Embryonic facial prominence (tissue), 1 donor: ENCODE measurements at regions not wholly inside any gene's neighbourhood (a gene's known extent, or its start where the extent isn't known, plus 50 kb on each side); places are given as distances from the start of the nearest gene placed in this dataset.

ENCODE experiments used
- DNase-seq: peaks from one replicate; pipeline ENCODE4 v3.0.0-alpha.2; 2016; ENCODE audit errors: extremely low spot score

DNA sequence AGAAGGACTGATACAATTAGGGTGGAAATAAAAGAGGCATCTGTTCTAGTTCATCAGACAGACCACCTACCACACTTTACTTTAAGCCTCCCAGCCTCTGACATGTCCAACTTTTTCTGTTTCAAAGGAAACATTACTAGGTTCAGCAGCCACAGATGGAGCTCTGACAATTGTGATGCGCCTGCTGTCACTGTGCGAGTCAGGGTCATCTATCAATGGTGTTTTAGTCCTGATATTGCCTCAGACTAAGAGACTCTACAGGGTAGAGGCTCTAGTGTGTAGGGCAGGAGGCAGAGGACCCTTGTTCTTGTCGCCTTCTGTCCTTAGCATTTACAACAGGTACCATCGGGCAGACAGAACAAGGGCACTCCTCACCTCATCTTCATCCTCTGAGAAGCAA is 685.0 kb upstream of the SGCG start:
- DNase-seq = no peak

DNA sequence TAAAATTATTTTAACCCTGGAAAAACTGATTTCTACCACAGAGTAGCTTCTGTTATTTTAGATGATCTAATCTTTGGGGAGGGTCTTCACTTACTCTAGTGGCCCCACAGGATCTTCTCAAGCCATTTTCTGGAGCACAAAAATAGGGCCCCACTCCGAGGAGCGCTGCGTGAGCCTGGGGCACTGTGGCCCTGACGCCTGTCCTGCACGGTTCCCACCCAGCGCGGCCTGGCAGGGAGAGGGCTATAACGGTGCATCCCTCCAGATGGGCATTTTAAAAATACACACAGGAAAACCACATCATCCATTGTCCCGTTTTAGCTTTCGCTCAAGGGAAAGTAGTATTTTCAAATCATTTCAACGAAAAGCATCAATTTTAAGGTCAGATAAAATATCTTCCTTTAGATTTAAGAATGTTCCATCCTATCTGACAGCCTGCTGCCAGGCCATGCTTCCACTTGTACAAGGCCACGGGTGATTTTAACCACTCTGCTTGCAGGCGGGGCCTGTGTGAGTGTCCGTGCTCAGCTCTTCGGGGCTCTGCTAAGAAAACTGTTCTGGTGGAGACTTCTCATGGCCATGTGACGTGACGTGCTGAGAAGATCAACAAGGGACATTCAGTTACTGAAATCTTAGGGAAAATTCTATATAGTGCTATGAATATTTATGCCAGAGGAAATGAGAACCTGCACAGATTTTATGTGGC is 683.8 kb upstream of the SGCG start:
- no peak for DNase-seq

DNA sequence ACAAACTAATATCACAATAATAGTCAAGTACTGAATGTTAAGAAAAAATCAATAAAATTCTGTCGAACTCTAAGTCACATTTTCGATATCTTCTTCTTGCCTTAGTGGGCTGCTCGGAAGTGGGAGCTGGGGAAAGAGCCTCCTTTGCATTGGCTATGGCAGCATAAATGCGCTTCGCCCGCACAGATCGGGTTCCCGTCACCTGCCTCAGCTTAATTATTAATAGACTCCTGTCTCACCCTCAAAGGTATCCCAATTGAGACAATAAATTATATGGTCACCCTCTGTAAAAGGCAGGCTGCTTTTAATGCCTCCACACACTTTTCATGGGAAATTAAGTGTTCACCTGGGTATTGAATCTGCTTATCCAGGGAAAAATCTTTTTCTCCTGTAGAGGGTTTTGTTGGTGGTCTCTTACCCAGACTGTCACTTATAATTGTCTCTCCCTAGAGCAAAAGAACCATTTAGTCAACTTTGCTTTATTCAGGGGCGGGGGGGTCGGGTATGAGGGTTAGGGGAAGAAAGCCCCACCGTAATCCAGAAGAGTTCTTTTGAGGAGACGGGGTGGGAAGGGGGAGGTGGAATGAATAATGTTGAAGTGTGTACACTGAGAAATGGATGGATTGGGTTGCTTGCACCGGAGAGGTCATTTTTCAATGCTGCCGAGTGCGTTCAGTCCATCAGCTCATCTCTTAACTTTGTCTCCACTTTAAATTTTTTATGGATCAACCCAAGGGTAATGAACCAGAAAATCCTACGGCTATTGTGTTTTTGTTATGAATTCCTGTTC is 682.6 kb upstream of the SGCG start:
- no peak for DNase-seq

DNA sequence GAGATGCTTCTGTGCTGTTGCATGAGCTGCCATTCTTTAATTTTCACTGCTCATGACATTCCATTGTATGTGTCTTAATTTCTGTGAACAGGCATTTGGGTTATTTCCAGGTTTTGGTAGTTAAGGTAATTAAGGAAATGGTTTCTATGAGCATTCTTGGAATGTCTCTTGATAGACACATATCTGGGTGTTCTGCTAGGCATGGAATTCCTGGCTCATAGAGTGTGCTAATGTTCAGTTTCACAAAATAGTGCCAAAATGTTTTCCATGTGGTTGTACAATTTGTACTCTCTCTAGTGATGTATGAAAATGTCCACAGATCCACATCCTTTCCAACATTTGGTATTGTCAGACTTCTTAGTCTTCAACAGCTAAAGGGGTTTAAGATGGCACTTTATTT is 680.9 kb upstream of the SGCG start:
- no peak for DNase-seq

DNA sequence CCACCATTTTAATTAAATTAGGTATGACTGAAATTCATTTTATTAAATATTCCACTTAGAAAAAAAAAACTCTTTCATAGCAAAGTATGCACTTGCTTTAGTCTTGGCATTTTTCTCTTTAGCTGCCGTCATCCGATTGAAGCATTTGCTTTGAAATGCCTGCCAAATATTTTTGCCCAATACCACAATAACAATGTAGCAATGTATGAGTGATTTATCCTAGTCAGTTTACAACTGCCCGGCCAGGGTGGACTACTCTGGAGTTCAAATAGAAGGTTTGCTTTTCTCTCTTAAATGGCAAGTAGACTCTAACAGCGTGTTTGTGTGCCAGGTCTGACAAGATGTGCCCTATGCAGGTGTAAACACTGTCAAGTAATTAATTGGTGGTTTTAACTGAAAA is 675.3 kb upstream of the SGCG start:
- DNase-seq = no peak

DNA sequence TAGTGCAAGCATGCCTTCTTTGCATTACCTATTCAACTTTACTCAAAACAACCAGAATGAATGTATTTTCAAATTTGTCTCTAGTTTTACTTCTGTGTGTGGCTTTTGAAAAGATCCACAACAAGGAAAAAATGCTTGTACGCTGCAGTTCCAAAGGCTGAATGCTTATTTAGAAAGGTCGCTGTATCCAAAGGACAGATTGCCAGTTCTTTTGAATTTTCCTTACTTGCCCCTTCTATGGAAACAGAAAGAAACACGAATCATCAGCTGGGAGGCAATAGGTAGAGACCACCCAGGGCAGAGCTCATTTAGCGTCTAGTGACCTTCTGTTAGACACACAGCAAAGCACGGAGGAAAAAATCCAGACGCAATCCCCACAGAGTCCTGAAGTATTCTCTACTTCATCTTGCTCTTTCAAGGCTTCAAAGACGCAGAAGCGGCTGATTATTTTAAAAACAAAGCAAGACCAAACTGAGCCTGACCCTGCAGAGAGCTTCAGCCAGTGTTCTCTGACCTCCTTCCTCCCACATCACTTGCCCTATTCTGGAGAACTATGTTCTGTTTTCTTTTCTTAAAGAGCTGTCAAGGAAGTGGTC is 674.6 kb upstream of the SGCG start:
- no peak for DNase-seq

DNA sequence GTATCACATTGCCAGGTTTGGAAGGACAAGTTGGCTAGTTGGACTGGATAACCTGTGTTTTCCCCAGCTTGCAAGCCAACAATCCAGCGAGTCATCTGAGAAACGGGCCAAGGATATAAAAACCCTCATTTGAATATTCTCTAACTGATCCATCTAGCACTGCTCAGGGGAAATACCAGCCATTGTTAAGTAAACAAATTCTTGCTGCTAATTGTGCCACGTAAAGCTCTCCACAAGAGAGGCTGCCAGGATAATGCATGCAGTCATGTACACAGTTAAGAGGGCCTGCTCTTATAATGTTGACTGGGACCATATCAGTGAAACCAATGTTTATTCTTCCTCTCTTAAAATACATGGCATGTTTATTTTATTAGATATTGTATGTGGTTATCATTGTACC is 663.2 kb upstream of the SGCG start:
- no peak for DNase-seq

DNA sequence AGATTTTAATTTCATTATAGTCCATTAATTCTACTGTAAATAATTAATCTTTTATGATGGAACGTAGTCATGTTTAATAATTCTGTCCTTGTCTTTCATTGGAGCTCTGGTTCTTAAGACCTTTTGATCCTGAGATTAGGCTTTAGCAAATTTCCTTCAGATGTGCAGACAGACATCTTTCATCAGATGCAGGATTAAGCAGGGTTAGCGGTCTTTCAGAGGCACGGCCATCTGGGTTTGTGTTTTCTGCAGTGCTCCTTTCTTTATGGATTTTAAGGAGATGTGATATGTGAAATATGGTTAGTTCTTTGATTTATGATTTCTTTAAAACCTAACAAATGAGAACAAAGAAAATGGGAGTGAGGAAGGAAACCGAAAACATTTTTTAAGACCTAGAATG is 643.9 kb upstream of the SGCG start:
- DNase-seq = no peak

DNA sequence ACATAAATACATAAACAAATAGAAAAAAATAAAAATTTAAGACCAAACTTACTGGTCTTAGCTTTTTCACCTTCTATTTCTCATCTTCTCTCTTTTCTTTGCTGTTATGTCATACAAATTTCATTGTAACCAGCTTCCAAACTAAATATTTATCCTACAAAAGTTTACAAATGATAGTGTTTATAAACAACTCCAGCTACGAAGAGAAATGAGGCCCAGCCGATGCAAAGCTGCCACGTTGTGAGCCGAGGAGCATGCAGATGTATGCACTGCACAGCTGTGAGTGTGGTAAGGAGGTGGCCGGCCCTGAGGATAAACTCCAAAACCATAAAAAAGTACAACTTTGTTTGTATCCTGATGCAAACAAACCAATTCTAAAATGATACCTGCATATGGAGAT is 642.4 kb upstream of the SGCG start:
- DNase-seq = no peak

DNA sequence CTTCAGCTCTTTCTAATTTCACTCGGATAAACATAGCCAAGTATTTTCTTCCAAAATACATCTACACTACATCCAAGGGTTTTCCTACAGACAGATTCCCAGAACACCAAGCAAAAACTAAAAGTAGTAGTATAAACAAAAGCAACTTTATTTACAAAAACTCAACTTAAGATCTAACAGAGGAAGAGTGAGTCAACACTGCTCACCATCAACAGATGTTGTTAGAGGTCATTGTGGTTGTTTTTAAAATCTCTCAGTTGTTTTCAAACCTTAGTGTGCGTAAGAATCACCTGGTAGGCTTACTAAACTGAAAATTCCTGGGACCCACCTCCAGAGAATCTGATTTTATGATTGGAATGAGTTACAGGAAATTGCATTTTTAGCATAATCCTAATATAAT is 631.7 kb upstream of the SGCG start:
- DNase-seq = no peak

DNA sequence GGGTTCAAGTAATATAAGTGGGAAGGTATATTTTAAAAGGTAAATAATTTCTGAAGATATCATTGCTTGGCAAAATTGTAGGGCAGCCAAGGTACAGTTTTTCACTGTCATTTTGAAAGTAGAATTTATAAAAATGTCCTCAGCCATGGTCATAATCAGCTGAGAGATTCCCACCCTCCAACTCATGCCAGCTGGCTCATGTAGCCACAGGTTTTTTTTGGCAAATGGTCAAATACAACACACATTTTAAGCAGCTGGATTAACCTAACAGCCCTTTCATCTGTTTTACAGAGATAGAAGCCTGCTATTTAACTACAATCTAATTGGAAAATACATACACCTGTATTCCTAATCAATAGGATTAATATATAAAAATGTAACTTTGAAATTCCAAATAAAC is 619.2 kb upstream of the SGCG start:
- DNase-seq = no peak

DNA sequence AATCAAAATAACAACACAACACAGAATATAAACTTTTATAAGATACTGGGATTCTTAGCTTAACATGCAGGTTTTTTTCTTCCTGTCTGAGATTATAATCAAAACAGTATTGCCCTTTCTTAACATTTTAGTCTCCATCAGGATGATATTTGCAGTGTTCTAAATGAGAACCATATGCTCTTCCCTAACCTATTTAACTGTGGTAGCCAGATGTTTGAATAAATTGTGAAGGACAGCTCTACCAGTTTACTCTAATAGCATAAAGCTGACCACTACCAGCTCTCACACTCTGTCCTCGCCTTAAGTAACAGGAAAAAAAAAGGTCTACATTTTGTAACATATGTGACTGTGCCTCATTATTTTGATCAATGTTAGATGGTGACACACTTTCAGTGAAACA is 618.7 kb upstream of the SGCG start:
- no peak for DNase-seq

DNA sequence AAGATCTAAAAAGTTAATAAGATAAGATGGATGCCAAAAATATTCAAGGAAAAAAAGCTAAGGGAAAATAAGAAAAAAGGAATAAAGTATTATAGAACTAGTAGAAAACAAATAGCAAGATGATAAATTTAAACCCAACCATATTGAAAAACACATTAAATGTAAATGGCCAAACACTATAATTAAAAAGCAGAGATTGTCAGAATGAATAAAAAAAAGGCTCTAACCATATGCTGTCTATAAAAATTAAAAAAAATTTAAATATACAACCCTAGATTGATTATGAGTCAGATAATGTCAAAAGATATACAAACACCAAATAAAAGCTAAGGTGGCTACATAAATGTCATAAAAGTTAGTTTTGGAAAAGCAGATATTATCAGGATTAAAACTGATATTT is 617.5 kb upstream of the SGCG start:
- DNase-seq = no peak

DNA sequence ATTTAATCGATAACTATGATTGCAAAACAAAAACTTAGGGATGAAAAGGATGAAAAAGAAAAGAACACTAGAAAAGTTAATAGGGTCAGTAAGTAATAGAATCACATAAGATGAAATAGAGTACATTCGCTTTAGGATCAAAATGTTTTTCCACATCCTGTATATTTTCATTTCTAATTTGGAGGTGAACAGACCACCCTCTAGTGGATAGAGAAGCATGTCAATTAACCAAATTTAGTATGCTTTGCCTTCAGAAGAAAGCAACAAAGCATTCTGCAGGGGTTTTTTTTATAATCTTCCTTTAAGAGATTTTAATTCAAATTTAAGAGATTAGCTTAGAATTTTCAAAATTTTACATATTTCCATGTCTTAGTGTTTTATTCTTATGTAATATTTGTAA is 611.0 kb upstream of the SGCG start:
- DNase-seq = no peak

DNA sequence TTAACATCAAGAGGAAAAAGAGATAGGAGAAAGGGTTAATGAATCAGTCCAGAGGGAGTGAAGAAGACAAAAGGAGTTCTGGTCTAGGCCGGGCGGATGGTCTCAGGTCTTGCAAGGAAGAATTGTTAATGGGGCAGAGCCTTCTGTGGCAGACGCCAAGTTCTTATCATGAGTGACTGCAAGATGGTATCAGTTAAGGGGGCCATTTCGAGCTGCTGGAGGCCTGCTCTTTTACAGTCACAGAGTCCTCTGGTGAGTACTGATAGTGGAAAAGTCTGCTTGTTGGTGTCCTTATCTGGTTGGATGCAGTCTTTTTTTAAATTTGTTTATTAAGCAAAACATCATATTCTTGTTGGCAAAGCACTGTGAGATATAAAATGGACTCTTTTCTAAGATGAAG is 590.9 kb upstream of the SGCG start:
- no peak for DNase-seq

DNA sequence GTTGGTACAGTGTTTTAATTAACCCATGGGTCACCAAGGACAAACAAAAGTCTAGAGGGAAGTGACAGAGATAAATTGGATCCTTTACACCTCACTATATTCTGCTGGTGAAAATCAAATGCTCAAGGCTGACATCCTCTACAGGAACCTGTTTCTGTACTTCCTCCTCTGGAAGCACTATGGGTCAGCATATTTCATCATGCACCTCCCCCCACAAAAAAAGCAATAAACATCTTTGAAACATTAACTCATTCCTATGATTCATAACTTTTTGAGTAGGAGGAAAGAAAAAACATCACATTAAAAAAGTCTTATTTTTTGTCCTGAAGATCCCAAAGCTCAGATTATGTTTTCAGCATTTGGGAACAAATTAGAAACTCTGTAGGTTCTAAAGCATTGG is 588.3 kb upstream of the SGCG start:
- DNase-seq = no peak

DNA sequence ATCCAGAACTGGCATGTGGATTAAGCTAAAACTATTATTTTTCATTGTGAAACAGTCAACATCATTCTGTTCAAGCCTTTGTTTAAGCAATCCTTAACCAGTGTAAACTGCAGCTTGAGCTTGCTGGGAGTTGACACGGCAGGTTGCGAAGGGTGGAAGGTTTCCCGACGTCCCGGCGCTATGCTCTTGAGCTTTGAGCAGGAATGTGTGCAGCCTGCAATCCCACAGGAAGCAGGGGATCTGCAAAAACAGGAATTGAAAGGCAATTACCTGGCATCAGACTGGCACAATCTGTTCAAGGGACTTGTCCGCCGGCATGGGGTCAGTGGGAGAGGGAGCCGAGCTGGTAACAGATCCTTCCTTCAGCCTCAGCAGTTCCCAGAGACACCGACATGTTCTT is 586.7 kb upstream of the SGCG start:
- DNase-seq = no peak

DNA sequence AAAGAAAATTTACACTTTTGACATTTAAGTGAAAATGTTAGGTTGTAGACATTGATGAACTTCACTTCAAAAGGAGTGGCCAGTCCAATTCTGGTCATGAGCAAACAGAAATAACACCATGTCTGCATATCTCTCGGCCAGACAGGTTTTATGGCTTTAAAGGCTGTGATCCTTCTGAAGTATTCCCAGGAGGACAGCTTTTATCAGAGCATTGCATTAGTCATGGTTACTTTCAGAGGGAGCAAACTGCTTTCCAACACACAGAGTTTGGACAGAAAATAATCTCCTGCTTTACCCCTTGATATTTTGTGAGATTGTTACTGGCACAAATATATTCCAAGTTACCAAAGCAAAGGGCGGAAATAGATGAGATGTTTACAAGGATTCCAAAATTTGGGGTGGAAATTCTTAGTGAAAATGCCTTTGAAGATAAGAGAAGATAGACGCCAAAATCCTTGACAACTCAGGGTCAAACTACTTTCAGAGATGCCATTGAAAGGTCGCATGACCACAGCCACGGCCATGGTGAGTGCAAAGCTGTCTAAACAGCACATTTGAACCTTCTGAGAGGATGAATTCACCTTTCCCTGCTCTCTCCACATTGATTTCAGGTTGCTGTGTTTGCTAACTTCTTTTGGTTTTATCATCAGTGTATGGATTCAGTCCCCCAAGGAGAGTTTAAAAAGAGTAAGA is 584.5 kb upstream of the SGCG start:
- DNase-seq = no peak

DNA sequence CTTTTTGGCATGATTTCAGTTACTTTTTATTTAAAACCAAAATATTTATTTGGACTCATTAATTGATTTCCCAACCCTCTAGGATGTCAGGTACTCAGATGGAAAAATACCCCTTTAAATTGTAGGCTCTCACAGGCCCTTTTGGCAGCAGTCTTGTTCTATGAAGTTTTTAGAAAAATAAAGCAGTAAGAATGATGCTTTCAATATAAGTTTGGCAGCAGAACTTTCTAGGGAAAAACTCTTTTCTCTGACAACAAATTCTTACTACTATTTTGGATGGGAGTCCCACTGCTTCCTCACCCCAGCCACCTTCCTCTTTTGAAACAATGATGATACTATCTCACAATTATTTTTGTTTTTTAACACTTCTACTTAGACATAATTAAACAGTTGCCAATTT is 581.6 kb upstream of the SGCG start:
- DNase-seq = no peak

DNA sequence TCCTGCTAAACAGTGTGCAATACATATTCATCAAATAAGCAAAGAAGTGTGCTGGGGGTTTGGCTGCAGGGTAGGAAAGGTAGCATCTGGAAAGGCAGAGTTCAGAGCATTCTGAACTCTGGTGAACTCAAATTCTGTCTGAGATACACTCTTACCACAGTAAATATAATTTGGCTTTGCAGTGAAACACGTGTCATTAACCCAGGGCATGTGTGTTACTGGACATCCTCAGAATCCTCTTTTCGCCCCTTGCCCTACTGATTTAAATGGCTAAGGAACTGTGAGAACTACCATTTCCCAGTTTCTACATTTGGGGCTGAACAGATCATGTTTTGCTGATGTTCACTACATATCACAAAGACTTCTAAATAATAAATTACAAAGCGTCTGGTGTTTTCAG is 562.8 kb upstream of the SGCG start:
- DNase-seq = no peak

DNA sequence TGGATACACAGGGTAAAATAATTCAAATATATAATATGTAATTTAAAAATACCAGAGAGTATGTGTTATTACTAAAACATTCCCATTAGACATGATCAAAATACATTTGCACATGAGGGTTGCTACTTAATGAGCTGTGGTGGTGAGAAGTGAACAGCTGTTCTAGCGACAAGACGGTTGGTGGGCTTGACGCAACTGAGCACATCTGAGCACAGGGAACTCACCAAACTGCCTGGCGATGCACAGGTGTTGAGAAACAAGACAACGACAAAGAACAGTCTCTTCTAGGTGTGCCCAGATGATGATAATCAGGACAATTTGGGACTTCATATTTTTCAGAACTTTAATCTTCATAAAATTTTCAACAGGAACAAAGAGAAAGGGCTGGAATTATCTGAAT is 555.1 kb upstream of the SGCG start:
- no peak for DNase-seq

DNA sequence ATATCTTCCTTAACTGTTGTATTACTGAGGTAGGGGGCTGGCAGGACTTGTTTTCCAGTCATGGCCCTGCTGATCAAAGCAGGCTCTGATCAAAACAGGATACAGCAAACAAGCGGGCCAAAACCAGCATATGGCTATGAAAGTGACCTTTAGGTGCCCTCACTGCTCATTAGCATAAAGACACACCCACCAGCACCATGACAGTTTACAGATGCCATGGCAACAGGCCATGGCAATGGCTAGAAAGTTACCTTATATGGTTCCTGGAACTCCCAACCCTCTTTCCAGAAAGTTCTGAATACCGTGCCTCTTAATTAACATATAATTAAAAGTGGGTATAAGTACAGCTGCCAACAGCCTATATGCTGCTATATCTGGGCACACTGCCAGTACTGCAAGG is 551.4 kb upstream of the SGCG start:
- DNase-seq = no peak

DNA sequence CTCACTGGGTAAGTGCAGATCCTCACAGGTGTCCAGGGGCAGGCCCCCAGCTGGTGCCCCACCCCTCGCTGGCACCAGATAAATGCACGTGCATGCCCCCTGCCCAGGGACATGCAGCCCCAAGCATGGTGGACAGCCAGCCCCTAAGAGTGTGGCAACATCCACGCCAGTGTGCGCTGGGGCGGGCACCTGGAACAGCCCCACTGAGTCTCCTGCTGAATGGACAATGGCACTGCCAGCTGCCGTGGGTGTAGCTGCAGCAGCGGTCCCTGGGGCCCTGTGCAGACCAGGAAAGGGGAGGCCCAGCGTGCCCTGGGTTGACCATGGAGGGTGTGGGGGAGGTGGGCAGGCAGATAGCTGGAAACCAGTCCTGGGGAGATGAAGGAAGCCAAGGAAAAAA is 538.7 kb upstream of the SGCG start:
- no peak for DNase-seq
